ENCODE measurements at regions not wholly inside any gene's neighbourhood (a gene's known extent, or its start where the extent isn't known, plus 50 kb on each side); places are given as distances from the start of the nearest gene placed in this dataset.

GRCh38 chr3:187995667-187996066 lies 158.3 kb upstream of the LPP start:
- peaks cover 55 to 65% of the 10 kb centered on the region in 2 donors for H3K4me1 Mint-ChIP-seq (ENCODE audit: low read depth in 2 of 2)

GRCh38 chr3:187996609-187997008 lies 157.3 kb upstream of the LPP start:
- peak overlapping the region in 1 of 2 donors; percentile 65 for H3K27ac Mint-ChIP-seq

More at GRCh38 chr3:187995667-187996066, 158.3 kb upstream of the LPP start:
- peaks cover 7% of the 10 kb centered on the region for H3K36me3 Mint-ChIP-seq (ENCODE audit: insufficient read depth)
- no peaks in the 10 kb centered on the region for H3K9me3 Mint-ChIP-seq
- H3K27ac Mint-ChIP-seq, result peak overlapping the region in 1 of 2 donors; percentile 91
- no peak overlapping the region for H3K4me3 Mint-ChIP-seq
- DNase-seq (no peak), ATAC-seq (replicated peaks) (no peak)
- no peaks in the 10 kb centered on the region for H3K27me3 Mint-ChIP-seq

GRCh38 chr3:187997490-187997889 lies 156.5 kb upstream of the LPP start:
- Mint-ChIP-seq H3K36me3 (ENCODE audit: insufficient read depth) (peaks cover 7% of the 10 kb centered on the region), H3K9me3 (no peaks in the 10 kb centered on the region), H3K4me1 (ENCODE audit: low read depth in 2 of 2) (peaks cover 67 to 79% of the 10 kb centered on the region in 2 donors), H3K27ac (no peak overlapping the region), H3K4me3 (no peak overlapping the region), H3K27me3 (no peaks in the 10 kb centered on the region)
- ATAC-seq (replicated peaks) (no peak), DNase-seq (no peak)

More at GRCh38 chr3:187996609-187997008, 157.3 kb upstream of the LPP start:
- Mint-ChIP-seq H3K9me3 (no peaks in the 10 kb centered on the region), H3K27me3 (no peaks in the 10 kb centered on the region), H3K4me1 (ENCODE audit: low read depth in 2 of 2) (peaks cover 63 to 71% of the 10 kb centered on the region in 2 donors), H3K36me3 (ENCODE audit: insufficient read depth) (peaks cover 7% of the 10 kb centered on the region), H3K4me3 (no peak overlapping the region)
- DNase-seq, result no peak
- no peak for ATAC-seq (replicated peaks)

GRCh38 chr3:187997946-187998561 lies 155.9 kb upstream of the LPP start:
- no peaks in the 10 kb centered on the region for H3K9me3 Mint-ChIP-seq
- ATAC-seq (replicated peaks) (no peak), DNase-seq (no peak)
- H3K27ac Mint-ChIP-seq, result peak overlapping the region in 1 of 2 donors; percentile 76
- peaks cover 7% of the 10 kb centered on the region for H3K36me3 Mint-ChIP-seq (ENCODE audit: insufficient read depth)
- H3K4me3 Mint-ChIP-seq, result peak overlapping the region in 1 of 2 donors; percentile 85
- no peaks in the 10 kb centered on the region for H3K27me3 Mint-ChIP-seq
- peaks cover 64 to 77% of the 10 kb centered on the region in 2 donors for H3K4me1 Mint-ChIP-seq (ENCODE audit: low read depth in 2 of 2)

- Mint-ChIP-seq H3K4me3 (peak overlapping the region in 1 of 2 donors; percentile 85), H3K27me3 (no peaks in the 10 kb centered on the region), H3K27ac (peak overlapping the region; percentile 39 to 76), H3K4me1 (ENCODE audit: low read depth in 2 of 2) (peaks cover 64 to 74% of the 10 kb centered on the region in 2 donors), H3K9me3 (no peaks in the 10 kb centered on the region), H3K36me3 (ENCODE audit: insufficient read depth) (peaks cover 7% of the 10 kb centered on the region)
- ATAC-seq (replicated peaks) (no peak), DNase-seq (no peak)
Observed at GRCh38 chr3:187998611-187999010, 155.3 kb upstream of the LPP start.

GRCh38 chr3:187999821-188000220 lies 154.1 kb upstream of the LPP start:
- no peaks in the 10 kb centered on the region for H3K9me3 Mint-ChIP-seq
- peaks cover 4% of the 10 kb centered on the region for H3K36me3 Mint-ChIP-seq (ENCODE audit: insufficient read depth)
- peak overlapping the region; percentile 96 to 98 for H3K27ac Mint-ChIP-seq
- DNase-seq (peak in 2 of 3 experiments; percentile 28 to 39), ATAC-seq (replicated peaks) (peak; percentile 93)
- H3K4me1 Mint-ChIP-seq (ENCODE audit: low read depth in 2 of 2), result peaks cover 53 to 61% of the 10 kb centered on the region in 2 donors
- peak overlapping the region; percentile 73 to 85 for H3K4me3 Mint-ChIP-seq
- H3K27me3 Mint-ChIP-seq, result no peaks in the 10 kb centered on the region

- no peaks in the 10 kb centered on the region for H3K9me3 Mint-ChIP-seq
Observed at GRCh38 chr3:188000361-188000861, 153.5 kb upstream of the LPP start.

GRCh38 chr3:188001093-188001492 lies 152.9 kb upstream of the LPP start:
- H3K36me3 Mint-ChIP-seq (ENCODE audit: insufficient read depth), result peaks cover 4% of the 10 kb centered on the region
- H3K4me3 Mint-ChIP-seq, result peak overlapping the region; percentile 73 to 85
- DNase-seq (no peak), ATAC-seq (replicated peaks) (no peak)
- H3K4me1 Mint-ChIP-seq (ENCODE audit: low read depth in 2 of 2), result peaks cover 45 to 49% of the 10 kb centered on the region in 2 donors
- H3K27ac Mint-ChIP-seq, result peak overlapping the region; percentile 96 to 98
- no peaks in the 10 kb centered on the region for H3K27me3 Mint-ChIP-seq
- no peaks in the 10 kb centered on the region for H3K9me3 Mint-ChIP-seq

More at GRCh38 chr3:188000361-188000861, 153.5 kb upstream of the LPP start:
- Mint-ChIP-seq H3K27ac (peak overlapping the region; percentile 96 to 98), H3K4me3 (peak overlapping the region; percentile 73 to 85), H3K36me3 (ENCODE audit: insufficient read depth) (peaks cover 4% of the 10 kb centered on the region), H3K4me1 (ENCODE audit: low read depth in 2 of 2) (peaks cover 47 to 56% of the 10 kb centered on the region in 2 donors), H3K27me3 (no peaks in the 10 kb centered on the region)
- DNase-seq, result no peak
- ATAC-seq (replicated peaks), result peak; percentile 56

- H3K27me3 Mint-ChIP-seq, result no peaks in the 10 kb centered on the region
- DNase-seq (no peak), ATAC-seq (replicated peaks) (no peak)
- H3K36me3 Mint-ChIP-seq (ENCODE audit: insufficient read depth), result peaks cover 4% of the 10 kb centered on the region
- H3K4me3 Mint-ChIP-seq, result no peak overlapping the region
- no peaks in the 10 kb centered on the region for H3K9me3 Mint-ChIP-seq
- peaks cover 40 to 42% of the 10 kb centered on the region in 2 donors for H3K4me1 Mint-ChIP-seq (ENCODE audit: low read depth in 2 of 2)
- H3K27ac Mint-ChIP-seq, result peak overlapping the region in 1 of 2 donors; percentile 98
Observed at GRCh38 chr3:188001926-188002325, 152.0 kb upstream of the LPP start.

GRCh38 chr3:188002626-188003138 lies 151.3 kb upstream of the LPP start:
- peak overlapping the region; percentile 18 to 98 for H3K27ac Mint-ChIP-seq
- H3K4me3 Mint-ChIP-seq, result no peak overlapping the region
- H3K9me3 Mint-ChIP-seq, result no peaks in the 10 kb centered on the region
- H3K36me3 Mint-ChIP-seq (ENCODE audit: insufficient read depth), result peaks cover 4% of the 10 kb centered on the region
- peaks cover 38 to 41% of the 10 kb centered on the region in 2 donors for H3K4me1 Mint-ChIP-seq (ENCODE audit: low read depth in 2 of 2)
- DNase-seq (no peak), ATAC-seq (replicated peaks) (no peak)
- H3K27me3 Mint-ChIP-seq, result no peaks in the 10 kb centered on the region

- no peak for ATAC-seq (replicated peaks)
- peak overlapping the region; percentile 18 to 23 for H3K27ac Mint-ChIP-seq
- H3K4me3 Mint-ChIP-seq, result no peak overlapping the region
- no peaks in the 10 kb centered on the region for H3K9me3 Mint-ChIP-seq
- DNase-seq, result no peak
- H3K4me1 Mint-ChIP-seq (ENCODE audit: low read depth in 2 of 2), result peaks cover 37 to 38% of the 10 kb centered on the region in 2 donors
- peaks cover 4% of the 10 kb centered on the region for H3K36me3 Mint-ChIP-seq (ENCODE audit: insufficient read depth)
- H3K27me3 Mint-ChIP-seq, result no peaks in the 10 kb centered on the region
Observed at GRCh38 chr3:188003188-188004171, 150.5 kb upstream of the LPP start.

GRCh38 chr3:188006726-188007393 lies 147.1 kb upstream of the LPP start:
- H3K4me1 Mint-ChIP-seq (ENCODE audit: low read depth in 2 of 2), result peaks cover 9 to 12% of the 10 kb centered on the region in 2 donors
- no peak for ATAC-seq (replicated peaks)
- H3K27me3 Mint-ChIP-seq, result no peaks in the 10 kb centered on the region
- no peaks in the 10 kb centered on the region for H3K9me3 Mint-ChIP-seq
- H3K4me3 Mint-ChIP-seq, result no peak overlapping the region
- H3K27ac Mint-ChIP-seq, result no peak overlapping the region
- no peak for DNase-seq
- H3K36me3 Mint-ChIP-seq (ENCODE audit: insufficient read depth), result no peaks in the 10 kb centered on the region

- ATAC-seq (replicated peaks), result no peak
- DNase-seq, result no peak
- no peak overlapping the region for H3K27ac Mint-ChIP-seq
Observed at GRCh38 chr3:188007897-188008296, 146.1 kb upstream of the LPP start.

More at GRCh38 chr3:188007897-188008296, 146.1 kb upstream of the LPP start:
- Mint-ChIP-seq H3K27me3 (no peaks in the 10 kb centered on the region), H3K4me1 (ENCODE audit: low read depth in 2 of 2) (peaks cover 3 to 8% of the 10 kb centered on the region in 2 donors), H3K36me3 (ENCODE audit: insufficient read depth) (no peaks in the 10 kb centered on the region), H3K4me3 (no peak overlapping the region), H3K9me3 (no peaks in the 10 kb centered on the region)

Data from effector memory CD8-positive, alpha-beta T cell (primary cell).